GM18870 (cell line): ENCODE measurements at regions not wholly inside any gene's neighbourhood (a gene's known extent, or its start where the extent isn't known, plus 50 kb on each side); places are given as distances from the start of the nearest gene placed in this dataset.

ENCODE experiments used
- ATAC-seq: cut with Tn5 transposase; IDR thresholded peaks from one replicate; pipeline ENCODE4 v1.9.1; 2021; ENCODE audit warnings: moderate library complexity; ENCODE audit not compliant: unreplicated experiment

- no peak for ATAC-seq
Measured at GRCh38 chr17:77748436-77748835, 210.1 kb upstream of the TNRC6C start.

- ATAC-seq, result no peak
Measured at GRCh38 chr17:77749321-77749751, 209.2 kb upstream of the TNRC6C start.

GRCh38 chr17:77749989-77750388 lies 208.5 kb upstream of the TNRC6C start:
- no peak for ATAC-seq

- ATAC-seq, result no peak
Measured at GRCh38 chr17:77750427-77751043, 208.0 kb upstream of the TNRC6C start.

DNA sequence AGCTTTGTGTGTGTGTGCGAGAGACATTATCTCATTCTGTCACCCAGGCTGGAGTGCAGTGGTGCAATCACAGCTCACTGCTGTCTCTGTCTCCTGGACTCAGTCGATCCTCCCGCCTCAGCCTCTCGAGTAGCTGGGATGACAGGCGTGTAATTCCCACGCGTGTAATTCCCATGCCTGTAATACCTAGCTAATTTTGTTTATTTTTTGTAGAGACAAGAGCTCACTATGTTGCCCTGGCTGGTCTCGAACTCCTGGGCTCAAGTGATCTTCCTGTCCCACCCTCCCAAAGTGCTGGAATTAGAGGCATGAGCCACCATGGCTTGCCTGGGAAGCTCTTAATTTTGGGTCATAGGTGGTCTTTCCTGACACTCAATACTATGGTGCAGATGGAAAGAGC lies 205.3 kb upstream of the TNRC6C start:
- no peak for ATAC-seq

DNA sequence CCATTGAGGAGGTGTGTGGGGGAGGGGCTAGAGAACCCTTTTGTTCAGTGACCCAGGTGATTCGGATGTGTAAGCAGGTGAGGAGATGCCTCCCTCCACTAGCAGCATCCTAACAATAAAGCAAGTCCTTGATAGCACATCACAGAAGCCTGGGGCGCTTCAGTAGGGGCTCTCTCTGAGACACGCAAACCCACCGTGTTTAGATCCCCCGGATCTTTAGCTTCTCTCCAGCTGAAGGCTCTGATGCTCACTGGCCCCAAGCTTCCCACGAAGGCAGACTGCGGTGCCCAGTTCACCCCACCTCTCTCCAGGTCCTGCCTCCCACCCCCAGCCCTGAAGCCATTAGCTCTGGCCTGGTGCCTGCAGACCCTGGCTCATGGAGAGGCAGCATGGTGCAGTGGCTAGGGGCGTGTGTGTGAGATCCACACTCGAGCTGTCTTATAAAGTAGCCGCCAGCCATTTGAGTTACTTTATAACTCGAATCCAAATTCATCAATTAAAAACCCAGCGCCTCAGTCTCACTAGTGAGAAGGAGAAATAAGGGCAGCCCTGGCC lies 204.7 kb upstream of the TNRC6C start:
- no peak for ATAC-seq

GRCh38 chr17:77754956-77755355 lies 203.5 kb upstream of the TNRC6C start:
- ATAC-seq, result no peak

DNA sequence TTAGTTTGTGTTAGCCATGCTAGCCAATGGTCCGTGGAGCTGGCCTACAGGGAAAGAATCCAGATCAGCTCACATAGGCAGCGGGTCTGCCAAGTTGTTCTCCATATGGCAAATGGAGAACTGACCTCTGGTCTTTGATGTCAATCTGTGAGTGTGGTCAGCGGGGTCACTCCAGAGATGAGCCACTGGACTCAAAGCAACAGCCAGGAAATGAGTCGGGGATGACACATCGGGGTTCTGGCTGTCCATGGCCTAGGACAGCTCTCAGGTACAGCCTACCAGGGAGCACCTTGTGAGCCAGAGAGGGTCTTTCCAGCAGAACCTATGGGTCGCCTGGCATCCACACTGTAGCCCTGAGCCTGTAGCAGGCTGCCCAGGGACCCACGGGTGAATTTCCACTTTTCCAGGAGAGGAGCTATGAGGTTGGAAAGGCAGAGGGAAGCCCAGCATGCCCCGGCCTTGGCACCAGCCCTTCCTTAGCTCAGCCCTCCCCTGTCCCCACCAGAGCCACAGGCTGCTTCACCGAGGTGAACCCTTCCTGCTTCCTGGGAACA lies 203.0 kb upstream of the TNRC6C start:
- no peak for ATAC-seq

DNA sequence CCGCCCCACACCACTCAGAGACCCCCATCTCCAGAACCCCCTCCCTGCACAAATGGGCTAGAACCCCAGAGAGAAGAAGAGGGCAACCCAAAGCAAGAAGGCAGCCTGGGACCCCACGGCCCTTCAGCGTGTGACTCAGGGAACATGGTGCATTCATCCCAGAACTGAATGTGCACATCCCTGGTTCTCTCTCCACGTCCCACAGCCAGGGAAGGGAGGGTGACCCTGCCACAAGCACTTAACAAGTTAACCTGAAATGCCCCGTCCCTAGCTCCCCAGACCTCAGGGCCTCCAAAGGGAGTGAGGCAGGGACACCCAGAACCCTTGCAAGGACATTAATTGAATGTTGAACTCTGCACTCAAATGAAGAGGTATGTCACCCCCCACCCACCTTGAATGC lies 202.5 kb upstream of the TNRC6C start:
- no peak for ATAC-seq

DNA sequence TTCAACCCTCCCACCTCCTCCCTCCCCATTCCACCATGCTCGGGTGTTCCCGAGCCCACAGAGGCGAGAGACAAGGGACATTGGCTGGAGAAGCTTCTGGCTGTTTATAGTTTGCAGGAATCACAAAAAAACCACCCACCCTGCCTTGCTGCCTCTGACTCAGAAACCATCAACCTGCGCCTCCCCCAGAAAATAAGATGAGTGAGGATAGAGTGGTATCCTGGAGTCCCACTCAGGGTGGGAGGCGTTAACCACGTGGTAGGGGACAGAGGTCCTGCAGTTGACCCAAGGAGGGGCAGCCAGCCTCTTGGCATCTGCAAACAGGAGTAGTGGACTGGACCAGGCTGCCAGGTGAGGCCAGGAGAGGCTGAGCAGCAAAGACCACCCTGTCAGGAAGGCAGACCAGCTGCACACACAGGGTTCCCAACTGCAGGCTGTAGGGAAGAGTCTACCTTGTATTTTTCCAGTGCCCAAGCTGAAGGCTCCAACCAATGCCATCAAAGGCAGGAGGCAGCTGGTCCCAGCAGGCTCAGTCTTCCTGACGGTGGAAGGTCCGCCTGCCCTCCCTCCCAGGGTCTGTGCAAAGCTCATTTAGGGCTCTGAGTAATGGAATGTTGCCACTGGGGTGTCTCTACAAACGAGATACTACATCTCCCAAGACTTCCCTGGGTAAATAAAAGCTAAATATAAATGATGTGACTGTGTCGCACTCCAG lies 201.5 kb upstream of the TNRC6C start:
- ATAC-seq, result no peak

GRCh38 chr17:77757561-77757898 lies 201.0 kb upstream of the TNRC6C start:
- ATAC-seq, result no peak

DNA sequence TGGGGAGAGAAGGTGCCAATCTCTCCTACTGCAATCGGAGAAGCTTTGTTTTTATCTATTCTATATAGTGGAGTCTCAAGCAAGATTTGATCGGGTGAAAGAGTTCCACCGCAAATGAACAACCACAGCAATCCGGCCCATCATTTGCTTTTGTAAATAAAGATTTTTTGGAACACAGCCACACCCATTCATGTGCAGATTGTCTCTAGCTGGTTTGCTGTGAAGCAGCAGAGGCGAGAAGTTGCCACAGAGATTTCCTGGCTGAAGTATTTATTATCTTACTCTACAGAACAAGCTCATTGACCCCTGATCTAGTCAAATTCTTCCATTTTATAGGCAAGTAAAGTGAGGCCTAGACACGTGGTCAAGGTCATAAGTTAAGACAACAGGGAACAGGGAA lies 195.5 kb upstream of the TNRC6C start:
- ATAC-seq, result no peak

DNA sequence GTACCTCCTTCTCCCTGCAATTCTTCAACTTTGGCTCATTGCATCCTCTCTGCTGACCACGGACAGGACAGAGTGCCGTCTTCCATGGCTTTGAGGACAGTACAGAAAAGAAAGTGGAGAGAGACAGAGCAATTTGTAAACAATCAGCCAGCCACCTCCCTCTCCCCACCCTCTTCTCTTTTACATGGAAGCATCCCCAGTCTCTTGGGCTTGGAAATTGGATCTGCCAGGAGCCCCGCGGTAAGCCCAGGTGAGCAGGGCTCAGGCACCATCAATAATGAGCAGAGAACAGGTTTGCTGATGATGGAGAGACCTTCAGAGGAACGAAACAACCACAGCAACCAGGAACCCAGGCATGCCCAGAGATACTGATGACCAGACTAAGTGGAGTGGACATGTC lies 194.9 kb upstream of the TNRC6C start:
- no peak for ATAC-seq

DNA sequence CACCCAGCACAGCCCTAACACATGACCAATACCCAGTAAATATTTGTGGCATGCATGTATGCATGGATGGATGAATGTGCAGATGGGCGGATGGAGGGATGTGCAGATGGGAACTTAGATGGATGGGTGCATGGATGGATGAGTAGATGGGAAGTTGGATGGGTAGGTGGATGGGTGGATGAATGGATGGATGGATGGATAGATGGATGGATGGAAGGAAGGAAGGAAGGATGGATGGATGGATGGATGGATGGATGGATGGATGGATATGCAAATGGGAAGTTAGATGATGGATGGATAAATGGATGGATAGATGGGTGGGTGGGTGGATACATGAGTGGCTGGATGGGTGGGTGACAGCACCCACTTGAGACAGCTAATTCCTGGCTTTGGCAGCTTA lies 193.2 kb upstream of the TNRC6C start:
- no peak for ATAC-seq

GRCh38 chr17:77767148-77767547 lies 191.4 kb upstream of the TNRC6C start:
- ATAC-seq, result no peak

- no peak for ATAC-seq
Measured at GRCh38 chr17:77768248-77768852, 190.2 kb upstream of the TNRC6C start.

DNA sequence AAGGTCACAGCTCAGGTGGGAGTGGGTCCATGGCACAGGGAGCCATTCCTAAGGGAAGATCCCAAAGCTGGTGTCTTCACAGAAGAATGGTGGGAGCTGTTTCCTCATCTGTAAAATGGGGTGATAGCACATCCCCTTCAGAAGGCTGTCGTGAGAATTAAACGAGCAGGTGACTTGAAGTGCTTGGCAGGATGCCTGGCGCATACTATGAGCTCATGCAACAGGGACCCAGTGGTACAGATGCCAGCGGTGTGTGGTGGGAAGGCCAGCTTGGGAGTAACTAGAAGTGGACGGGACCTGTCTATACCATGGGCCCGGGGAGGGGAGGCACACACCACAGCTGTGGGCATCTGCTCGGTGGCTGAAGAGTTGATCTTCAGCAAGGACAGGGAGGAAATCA lies 189.3 kb upstream of the TNRC6C start:
- ATAC-seq, result no peak

GRCh38 chr17:77769762-77770161 lies 188.7 kb upstream of the TNRC6C start:
- ATAC-seq, result no peak

DNA sequence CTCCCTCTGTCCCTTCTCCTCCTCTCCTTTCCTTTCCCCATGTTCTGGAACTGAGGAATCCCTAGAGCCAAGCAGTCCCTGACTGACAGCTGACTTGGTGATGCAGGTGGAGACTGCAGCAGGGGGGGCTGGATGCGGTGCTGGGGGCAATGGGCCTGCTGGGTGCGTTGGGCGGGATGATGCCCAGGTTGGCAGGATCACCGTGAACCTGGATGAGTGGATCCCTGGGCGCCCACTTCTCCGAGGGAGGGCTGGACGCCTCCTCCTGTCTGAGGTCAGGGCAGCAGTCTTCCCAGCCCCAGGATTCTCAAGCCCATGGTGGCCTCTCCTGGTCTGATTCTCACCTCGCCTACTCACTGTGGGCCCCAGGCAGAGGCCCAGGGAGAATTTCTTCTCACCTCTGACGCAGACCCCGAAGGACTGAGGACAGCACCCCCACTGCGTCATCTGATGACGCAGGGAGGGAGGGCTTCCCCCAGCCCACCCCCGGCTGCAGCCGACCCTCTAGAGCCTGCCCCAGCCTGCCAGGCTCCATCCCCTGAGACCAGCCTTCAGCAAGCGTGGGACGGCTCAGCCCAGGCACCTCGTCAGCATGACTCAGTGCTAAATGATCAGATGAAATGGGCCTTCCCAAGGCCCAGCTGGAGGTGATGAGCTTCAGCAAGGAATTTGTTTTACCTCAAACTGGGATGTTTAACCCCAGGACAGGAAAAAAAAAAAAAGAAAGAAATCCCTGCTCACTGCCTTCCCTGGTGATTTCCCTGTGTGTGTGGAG lies 188.0 kb upstream of the TNRC6C start:
- ATAC-seq, result no peak

DNA sequence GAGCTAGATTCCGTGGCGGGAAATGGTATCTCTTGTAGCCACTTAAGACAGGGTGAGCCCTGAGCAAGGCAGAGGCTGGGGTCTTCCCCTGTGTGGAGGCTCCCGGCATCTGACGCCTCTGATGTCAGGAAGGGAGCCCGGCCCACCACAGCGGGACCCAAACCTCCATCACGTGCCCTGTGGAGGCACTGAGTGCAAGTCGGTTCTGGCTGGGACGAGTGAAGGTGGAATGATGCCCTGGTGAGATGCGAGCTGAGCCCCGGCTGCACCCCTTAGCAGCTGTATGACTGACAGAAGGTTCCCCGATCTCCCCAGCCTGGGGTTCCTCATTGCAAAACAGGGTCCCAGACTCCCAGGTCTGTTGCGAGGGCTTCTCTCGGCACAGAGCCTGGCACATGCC lies 187.4 kb upstream of the TNRC6C start:
- no peak for ATAC-seq

- no peak for ATAC-seq
Measured at GRCh38 chr17:77771587-77771986, 186.9 kb upstream of the TNRC6C start.
